22Rv1 (cell line): ENCODE measurements at regions not wholly inside any gene's neighbourhood (a gene's known extent, or its start where the extent isn't known, plus 50 kb on each side); places are given as distances from the start of the nearest gene placed in this dataset.

Experiments
- H3K27ac ChIP-seq: fragments of 450-650 bp; 2 replicates; pipeline ENCODE4 v1.5.1; 2017
- ZFX ChIP-seq: fragments of 450-650 bp; IDR thresholded peaks from 2 replicates; pipeline ENCODE4 v1.6.1; 2017; ENCODE audit warnings: antibody characterized with exemption, borderline replicate concordance
- TF ChIP-seq, protein P1 (sequence below): fragments of 450-650 bp; IDR thresholded peaks from 2 replicates; pipeline ENCODE4 v1.5.1; 2017; ENCODE audit warnings: mild to moderate bottlenecking

DNA sequence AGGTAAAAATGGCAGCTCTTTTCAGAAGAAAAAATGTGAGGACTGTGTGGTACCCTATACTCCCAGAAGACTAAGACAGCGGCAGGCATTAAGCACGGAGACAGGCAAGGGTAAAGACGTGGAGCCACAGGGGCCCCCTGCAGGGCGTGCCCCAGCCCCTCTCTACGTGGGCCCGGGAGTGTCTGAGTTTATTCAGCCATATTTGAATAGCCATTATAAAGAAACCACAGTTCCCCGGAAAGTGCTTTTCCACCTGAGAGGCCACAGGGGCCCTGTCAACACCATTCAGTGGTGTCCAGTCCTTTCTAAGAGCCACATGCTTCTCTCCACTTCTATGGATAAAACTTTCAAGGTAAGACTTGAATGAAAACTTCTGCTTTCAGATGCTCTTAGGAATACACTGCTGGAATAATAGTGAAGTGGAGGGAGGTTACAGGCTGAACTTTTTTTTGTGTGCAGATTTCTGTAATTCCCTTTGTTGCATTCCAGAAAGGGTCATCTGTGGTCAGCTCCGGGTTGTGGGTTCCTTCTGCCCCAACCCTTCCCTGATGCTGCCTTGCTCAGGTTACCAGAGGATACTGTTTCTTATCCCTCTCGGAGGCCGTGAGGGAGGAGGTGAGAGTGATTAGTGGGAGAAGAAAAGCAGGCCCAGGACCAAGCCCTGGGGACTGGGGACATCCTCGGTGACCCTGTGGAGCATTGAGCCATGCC, 58.4 kb downstream of the SLC25A47 start:
- TF ChIP-seq, protein P1, sequence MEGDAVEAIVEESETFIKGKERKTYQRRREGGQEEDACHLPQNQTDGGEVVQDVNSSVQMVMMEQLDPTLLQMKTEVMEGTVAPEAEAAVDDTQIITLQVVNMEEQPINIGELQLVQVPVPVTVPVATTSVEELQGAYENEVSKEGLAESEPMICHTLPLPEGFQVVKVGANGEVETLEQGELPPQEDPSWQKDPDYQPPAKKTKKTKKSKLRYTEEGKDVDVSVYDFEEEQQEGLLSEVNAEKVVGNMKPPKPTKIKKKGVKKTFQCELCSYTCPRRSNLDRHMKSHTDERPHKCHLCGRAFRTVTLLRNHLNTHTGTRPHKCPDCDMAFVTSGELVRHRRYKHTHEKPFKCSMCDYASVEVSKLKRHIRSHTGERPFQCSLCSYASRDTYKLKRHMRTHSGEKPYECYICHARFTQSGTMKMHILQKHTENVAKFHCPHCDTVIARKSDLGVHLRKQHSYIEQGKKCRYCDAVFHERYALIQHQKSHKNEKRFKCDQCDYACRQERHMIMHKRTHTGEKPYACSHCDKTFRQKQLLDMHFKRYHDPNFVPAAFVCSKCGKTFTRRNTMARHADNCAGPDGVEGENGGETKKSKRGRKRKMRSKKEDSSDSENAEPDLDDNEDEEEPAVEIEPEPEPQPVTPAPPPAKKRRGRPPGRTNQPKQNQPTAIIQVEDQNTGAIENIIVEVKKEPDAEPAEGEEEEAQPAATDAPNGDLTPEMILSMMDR: no peak
- TF ChIP-seq ZFX: no peak
- no peak overlapping the region for H3K27ac ChIP-seq

DNA sequence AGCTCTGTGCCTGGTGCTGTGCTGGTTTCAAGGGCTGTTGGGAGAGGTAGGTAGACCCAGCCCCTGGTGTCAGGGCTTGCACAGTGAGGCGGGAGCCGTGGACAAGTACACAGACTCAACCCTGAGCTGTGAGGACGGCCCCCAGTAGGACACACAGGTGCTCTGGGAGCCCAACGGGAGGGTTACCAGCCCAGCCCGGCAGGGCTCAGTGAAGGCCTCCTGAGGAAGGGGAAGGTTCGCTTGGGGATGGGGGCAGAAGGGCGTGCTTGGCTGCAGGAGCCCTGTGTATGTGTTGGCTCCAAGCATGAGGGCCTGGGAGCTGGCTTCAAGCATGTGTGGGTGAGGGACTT, 58.9 kb downstream of the SLC25A47 start:
- no peak overlapping the region for H3K27ac ChIP-seq

DNA sequence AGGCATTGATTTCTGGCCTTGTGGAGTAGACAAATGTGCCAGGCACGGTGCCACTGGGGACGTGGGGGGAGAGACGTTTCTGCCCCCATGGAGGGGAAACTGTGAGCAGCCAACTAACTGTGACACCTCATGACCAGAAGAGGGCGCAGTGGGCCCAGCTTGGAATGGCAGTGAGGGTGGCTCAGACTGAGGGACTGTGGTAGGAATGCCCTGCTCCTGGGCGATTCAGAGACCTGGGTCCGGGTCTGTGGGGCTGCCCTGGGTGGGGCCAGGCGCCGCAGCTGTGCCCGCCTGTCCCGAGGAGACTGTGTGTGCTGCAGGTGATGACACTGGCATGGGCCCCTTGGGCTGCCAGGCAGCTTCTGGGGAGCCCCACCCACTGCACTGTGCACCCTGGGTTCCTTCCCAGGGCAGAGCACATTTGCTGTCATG, 60.6 kb downstream of the SLC25A47 start:
- no peak for TF ChIP-seq ZFX
- TF ChIP-seq, protein P1: peak; percentile 93
- no peak overlapping the region for H3K27ac ChIP-seq

More for the DNA sequence above, 58.9 kb downstream of the SLC25A47 start:
- no peak for TF ChIP-seq ZFX
- TF ChIP-seq, protein P1: no peak

DNA sequence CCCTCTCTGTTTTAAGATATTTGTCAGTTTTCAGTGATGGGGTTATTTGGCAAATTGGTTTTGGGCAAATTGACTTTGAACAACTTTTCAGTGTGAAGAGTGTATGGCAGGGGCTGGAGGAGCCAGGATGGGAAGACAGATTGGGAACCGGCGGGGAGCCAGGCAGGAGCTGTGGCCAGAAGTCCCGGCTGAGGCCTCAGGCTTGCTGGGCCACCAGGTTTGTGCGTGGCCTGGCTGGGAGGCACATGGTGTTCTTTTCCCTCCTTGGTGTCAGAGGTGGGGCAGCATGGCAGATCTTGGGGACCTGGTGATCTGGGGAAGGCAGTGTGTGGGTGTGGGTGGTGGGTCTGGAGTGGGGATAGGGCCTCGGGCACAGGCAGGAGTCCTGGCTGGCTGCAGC, 61.1 kb downstream of the SLC25A47 start:
- TF ChIP-seq, protein P1: no peak
- no peak for TF ChIP-seq ZFX
- no peak overlapping the region for H3K27ac ChIP-seq

DNA sequence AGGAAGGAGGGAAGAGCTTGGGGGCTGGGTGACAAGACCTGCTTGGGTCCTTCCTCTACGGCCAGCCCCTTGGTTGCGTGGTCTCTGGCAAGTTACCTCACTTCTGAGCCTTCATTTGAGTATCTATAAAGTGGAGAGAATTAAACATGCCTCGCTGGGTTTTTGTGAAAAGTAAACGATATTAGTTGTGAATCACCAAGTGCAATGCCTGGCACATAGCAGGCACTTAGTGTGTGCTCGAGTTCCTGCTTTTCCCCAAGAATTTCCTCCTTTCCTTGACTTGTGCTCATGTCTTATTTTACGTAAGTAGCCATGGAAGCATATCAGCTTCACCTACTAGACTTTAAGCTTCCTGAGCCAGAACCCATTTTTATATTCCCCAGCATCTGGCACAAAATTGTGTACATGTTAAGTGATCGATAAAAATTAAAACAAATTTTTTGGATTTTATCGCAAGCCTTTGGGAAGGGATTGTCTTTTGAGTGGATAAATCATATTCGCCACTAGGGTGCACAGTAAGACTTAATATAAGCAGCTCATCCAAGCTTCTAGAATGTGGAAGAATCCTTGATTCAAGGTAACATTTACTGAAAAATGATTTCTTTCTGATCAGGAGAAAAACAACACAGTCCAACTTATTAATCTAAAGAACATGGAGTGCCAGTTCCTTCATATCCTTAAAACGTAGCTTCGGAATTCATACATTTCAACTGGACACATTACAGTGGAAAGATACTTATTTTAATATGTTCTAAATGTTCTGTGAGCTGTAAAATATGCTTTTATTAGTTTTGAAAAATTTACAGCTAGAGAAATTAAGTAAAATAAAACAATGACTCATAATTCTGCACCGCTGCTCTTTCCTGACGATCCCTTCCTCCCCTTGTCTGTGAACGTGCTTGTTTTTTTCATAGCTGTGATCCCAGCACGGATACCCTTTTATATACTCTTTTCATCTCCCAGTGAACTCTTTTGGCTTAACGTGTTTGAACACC, 62.0 kb downstream of the SLC25A47 start:
- H3K27ac ChIP-seq: no peak overlapping the region
- no peak for TF ChIP-seq ZFX
- TF ChIP-seq, protein P1: peak; percentile 61

DNA sequence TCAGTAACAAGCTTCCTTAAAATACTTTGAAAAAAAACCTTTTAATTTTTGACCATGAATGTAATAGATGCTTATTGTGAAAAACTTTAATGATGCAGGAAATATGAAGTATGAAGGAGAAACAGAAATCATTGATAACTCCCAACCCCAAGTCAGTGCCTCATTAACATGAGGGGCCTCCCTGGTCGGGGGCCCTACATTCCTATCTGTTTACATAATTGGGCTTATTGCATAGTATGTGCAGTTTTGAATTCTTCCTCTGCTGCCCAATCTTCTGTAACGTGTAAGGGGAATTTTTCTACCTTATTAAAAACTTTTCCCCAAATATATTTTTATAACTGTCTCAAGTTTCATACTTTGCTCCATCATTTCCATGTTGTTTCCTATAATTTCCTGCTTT, 63.0 kb downstream of the SLC25A47 start:
- TF ChIP-seq, protein P1: no peak
- TF ChIP-seq ZFX: no peak
- no peak overlapping the region for H3K27ac ChIP-seq
